GM19023 (cell line): ENCODE measurements at regions not wholly inside any gene's neighbourhood (a gene's known extent, or its start where the extent isn't known, plus 50 kb on each side); places are given as distances from the start of the nearest gene placed in this dataset.
"Not testable (repeated sequence)": the region's sequence is repeated elsewhere in the genome, so short reads cannot be mapped to it uniquely, and the experiment has no call there.

Source experiments
- ATAC-seq: cut with Tn5 transposase; IDR thresholded peaks from one replicate; pipeline ENCODE4 v1.9.1; 2021; ENCODE audit warnings: mild to moderate bottlenecking, moderate library complexity; ENCODE audit not compliant: unreplicated experiment

- no peak for ATAC-seq
Observed at GRCh38 chr20:40286975-40287531, 402.0 kb downstream of the MAFB start.

DNA sequence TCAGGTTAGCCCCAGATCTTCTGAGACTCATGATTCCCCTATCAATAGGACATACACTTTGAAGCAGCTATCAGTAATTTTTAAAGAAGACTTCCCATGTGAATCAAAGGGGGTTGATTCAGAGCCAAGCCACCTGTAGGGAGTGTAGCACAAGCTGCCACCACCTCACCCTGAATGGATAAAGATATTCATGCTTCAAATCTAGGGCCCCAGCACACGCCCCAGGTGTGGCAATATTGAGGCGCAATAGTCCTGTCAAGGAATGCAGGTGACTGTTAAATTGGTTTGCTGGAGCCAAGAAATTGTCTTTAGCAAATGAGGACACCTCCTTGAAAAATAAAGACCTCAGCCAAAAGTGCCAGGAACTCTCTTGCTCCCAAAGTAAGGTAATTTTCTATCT lies 404.4 kb downstream of the MAFB start:
- ATAC-seq: no peak

DNA sequence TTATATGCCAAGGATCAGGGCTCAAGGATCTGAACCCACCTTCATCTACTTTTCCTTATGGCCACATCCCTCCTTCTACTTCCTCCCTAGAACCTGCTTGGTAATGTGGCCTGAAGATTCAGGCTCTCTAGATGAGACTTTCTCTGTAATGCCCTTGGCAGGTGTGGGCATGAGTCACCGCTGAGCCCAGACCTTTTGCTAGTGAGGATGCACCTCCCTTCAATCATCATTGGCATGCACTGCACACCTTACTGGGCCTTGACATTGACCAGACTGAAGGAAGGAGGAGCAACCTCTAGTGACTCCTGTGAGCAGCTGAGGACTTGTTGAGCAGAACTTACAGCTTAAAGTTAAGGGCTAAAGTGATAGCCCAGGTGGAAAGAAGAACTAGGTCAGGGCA lies 405.3 kb downstream of the MAFB start:
- ATAC-seq: no peak

DNA sequence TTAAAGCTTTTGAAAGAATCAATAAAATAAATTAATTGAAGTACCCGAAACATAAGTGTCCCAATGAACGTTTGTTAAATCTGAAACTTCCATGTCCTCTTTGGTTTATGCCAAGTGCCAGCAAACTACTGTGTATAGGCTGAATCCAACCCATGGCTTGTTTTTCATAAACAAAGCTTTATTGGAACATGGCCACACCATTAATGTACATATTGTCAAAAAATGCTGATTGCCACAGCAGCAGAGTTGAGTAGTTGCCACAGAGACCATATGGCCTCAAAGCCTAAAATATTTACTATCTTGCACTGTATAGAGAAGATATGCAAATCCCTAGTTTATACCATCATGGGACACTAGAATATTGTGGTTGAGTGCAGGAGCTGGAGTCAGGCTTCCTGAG lies 406.1 kb downstream of the MAFB start:
- no peak for ATAC-seq

- no peak for ATAC-seq
Observed at GRCh38 chr20:40282541-40282940, 406.5 kb downstream of the MAFB start.

- ATAC-seq: no peak
Observed at GRCh38 chr20:40280616-40281015, 408.4 kb downstream of the MAFB start.

GRCh38 chr20:40279390-40279789 lies 409.6 kb downstream of the MAFB start:
- no peak for ATAC-seq

DNA sequence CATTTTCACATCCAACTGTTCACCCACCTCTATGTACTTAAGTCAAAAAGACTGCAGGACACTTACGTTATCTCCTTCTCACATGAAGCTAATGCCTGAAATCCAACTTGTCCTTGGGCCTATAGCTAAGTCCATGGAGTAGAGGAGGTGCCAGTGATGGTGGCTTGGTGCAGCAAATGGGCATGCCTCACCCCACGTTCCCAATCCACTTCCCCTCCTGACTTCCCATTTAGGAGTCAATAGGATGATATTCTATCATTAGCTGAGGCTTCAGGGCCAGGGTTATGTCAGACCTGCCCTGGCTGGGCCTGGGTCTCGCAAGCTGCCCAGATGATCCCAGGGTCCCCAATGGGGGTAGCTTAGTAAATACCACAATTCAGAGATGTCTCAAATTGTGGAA lies 410.4 kb downstream of the MAFB start:
- no peak for ATAC-seq

GRCh38 chr20:40276301-40276700 lies 412.7 kb downstream of the MAFB start:
- ATAC-seq: no peak

DNA sequence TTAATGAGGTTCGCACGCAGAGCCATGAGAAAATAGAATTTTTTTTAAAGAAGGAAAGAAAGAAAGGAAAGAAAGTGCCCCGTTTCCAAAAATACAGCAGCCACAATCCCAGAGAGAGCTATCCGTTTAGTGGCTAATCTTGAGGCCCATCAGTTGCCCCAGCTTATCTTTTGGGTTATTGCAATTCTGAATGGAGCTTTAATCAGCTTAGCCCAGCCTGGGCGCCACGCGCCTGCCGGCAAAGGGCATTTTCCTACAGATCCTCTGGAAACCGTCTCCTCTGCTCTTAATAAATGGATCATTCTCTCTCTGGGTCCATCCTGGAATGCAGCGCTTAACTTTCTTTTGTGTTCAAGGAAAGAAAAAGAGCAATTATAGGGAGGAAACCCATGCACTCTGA lies 413.3 kb downstream of the MAFB start:
- ATAC-seq: no peak

- no peak for ATAC-seq
Observed at GRCh38 chr20:40274912-40275533, 414.0 kb downstream of the MAFB start.

- ATAC-seq: not testable (repeated sequence)
Observed at GRCh38 chr20:40269274-40269673, 419.8 kb downstream of the MAFB start.

- no peak for ATAC-seq
Observed at GRCh38 chr20:40268321-40269075, 420.5 kb downstream of the MAFB start.

GRCh38 chr20:40265825-40266533 lies 423.1 kb downstream of the MAFB start:
- no peak for ATAC-seq

DNA sequence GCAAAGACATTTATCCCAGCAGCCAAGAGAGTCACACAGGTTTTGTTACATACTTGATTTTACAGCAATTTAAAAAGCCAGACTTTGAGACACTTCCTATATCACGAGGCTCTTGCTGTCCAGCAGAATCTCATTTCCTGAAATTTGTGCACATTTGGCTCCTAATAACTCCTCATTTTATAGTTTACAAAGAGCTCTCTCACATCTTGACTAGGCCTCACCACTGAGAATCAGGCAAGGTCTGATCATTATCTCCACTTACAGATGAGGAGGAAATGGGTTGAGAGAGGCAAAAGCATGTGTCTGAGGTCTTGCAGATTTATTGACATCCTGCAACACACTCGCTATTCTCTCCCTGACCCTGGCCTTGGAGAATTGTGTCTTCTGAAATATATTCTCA lies 426.8 kb downstream of the MAFB start:
- ATAC-seq: no peak

DNA sequence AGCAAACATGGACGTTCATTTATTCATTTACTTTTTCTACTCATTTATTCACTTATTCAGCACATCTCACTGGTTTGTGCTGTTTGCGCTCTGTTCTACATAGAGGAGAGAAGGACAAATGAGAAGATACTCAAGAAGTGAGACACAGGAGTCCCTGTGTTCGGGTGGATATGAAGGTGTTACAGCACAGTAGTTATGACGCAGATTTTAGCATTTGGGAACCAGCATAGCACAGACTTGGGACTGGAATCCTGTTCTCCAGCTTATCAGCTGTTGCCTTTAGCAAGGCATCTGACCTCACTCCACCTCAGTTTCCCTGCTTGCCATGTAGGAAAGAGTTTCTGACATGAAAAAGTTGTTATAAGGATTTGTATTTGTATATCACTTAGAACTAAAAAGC lies 430.1 kb downstream of the MAFB start:
- no peak for ATAC-seq

DNA sequence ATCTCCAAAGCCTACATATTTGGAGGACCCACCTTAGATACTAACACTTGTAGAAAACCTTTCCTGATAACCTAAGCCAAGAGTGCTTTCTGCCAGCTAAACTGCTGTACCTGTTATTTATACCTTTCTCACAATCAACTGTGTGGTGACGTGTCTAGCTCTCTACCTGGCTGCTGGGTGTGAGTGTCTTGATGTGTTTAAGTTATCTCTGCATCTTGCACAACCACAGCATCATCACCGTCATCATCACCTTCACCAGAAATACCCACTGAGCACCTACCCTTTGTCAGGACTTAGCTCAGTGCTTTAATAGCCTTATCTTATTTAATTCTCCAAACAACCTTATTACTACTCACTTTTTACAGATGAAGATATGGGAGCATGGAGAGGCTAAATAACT lies 431.3 kb downstream of the MAFB start:
- no peak for ATAC-seq

GRCh38 chr20:40255365-40255764 lies 433.7 kb downstream of the MAFB start:
- ATAC-seq: no peak

DNA sequence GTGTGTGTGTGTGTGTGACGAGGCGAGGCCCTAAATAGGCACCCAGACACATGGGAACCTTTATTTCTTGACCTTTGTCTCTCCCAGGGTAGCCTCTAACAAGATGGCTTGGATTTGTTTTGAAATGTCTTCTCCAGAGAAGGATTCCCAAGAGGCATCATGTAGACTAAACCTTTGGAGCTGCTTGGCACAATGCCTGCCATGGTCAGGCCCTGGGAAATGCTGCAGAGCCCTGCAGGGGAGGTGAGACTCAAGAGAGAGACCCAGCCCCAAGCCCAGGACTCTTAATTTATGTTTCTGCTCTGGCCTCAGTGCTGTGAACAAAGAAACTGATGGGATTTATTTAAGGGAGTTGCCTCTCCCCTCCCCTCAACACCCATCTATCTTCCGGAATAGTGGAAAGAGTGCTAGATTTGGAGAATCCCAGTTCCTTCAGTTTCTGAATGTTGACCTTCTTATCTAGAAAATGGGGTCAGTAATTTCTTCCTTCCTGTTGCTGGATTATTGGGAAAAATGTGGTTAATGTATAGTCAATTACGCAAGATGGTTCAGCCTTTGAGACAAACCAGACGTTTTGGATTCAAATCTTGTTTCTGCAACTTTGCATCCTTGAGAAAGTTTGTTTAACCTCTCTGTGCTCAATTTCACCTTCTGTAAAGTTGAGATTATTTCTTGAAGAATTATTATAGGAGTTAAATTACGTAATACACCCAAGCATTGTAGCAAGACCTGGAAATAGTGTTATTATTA lies 434.8 kb downstream of the MAFB start:
- ATAC-seq: no peak

DNA sequence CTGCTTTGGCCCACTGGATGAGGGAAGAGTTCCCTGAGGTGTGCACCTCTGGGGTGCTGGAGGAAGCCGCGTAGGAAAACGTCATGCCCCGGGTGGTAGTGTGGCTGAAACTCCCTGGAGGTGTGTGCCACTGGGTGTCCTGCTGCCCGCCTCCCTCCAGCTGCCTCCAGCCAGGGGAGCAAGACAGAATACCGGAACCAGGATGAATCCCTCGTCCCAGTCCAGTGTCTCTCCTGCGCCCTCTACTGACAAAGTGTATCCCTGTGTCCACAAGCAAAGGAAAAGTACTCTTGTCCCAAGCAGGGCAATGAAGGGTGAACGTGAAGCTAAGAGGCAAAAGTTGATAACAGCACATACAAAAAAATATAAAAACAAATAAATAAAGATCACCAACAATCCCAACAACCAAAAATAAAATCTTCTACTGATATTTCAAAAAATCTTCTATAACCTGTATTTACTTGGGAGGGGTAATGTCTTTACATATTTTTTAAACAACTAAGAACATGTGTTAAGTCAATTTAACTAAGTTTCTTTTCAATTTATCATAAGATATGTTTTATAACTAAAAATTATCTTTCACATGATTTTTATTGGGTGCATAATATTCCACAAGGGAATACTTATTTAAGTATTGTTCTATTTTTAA lies 437.6 kb downstream of the MAFB start:
- no peak for ATAC-seq

GRCh38 chr20:40249805-40250204 lies 439.2 kb downstream of the MAFB start:
- no peak for ATAC-seq
